Activated CD4-positive, alpha-beta T cell treated with anti-CD3 and anti-CD28 coated beads, Interleukin-2, amount 50 U/mL, for 48 hours (primary cell): ENCODE measurements at regions not wholly inside any gene's neighbourhood (a gene's known extent, or its start where the extent isn't known, plus 50 kb on each side); places are given as distances from the start of the nearest gene placed in this dataset.

Source experiments
- DNase-seq, 2 experiments: peaks; one replicate each; pipeline ENCODE4 v3.0.0-alpha.2; 2020

DNA sequence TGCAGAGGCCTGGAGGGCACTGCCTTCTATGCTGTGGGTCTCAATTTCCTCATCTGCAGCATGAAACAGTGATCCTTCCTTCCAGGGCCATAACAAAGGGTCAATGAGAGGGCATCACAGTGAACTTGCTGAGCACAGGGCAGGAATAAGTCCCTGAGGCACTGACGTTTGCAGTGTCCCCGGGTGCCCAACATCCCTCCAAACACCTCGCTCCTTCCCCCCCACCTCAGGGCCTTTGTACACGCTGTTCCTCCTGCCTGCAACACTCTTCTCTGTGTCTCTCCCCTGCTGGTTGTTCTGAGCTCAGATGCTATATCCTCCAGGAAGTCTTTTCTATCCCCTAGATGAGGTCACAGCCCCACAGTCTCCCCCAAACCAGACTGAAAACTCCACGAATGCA is 59.7 kb upstream of the TCF20 start:
- no peak for DNase-seq

DNA sequence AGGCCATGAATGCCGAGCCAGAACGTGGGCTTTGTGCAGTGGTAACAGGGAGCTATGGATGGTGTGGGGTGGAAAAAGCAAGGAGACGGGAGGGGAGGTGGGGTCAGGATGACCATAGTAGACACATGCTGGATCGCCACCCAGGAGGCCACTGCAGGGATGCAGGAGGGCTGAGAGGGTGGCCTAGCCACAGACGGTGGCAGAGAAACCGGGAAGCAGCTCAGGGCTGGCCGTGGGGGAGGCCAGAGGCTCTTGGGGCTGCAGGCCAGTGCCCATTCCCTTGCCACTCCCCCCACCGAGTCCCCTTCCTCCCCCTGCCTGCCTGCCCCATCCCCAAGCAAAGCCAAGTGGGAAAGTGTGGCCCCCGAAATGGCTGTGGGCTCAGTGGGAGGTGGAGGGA is 59.1 kb upstream of the TCF20 start:
- DNase-seq = no peak

DNA sequence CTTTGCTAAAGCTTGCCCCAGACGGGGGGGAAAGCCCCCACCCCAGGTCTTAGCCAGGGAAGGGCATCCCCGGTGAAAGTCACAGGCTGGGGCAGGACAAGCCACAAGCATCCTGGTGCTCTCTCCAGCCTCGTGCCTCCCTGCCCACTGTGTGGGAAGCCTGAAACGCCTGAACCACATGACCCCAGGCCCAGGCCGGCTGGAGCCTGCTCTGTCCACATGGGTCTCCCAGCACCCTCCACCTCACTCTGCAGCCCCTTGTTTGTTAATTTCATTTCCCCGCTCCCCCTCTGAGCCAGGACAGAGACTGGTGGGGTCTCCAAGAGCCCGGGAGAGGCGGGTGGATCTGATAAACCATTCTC is 58.3 kb upstream of the TCF20 start:
- DNase-seq = no peak

DNA sequence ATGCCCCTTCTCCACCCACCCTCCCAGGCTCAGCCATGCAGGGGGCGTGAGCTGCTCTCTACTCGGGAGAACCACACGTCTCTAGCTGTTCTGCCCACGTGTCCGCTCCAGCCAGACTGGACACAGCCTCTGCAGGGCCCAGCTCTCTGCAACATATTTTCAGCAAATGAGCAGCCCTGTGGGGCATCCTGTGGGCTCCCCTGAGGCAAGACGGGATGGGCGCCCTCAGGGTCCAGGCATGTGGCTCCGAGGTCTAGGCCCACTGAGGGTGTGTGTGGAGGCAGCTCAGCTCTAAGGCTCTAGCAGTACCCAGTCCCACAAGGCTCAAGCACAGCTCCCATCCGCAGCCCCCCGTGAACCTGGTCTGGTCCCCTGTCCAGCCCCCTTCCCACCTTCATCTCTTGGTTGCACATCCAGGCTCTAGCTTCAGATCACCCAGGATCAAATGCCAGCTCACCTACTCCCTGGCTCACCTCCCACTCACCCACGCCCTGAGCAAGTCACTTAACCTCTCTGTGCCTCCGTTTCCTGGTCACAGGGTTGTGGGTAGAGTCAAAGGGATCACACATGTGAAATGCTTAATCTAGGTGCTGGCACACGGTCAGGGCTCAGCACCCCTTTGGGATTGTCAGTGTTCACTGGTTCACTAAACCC is 57.8 kb upstream of the TCF20 start:
- DNase-seq = peak in 1 of 2 experiments; percentile 43

DNA sequence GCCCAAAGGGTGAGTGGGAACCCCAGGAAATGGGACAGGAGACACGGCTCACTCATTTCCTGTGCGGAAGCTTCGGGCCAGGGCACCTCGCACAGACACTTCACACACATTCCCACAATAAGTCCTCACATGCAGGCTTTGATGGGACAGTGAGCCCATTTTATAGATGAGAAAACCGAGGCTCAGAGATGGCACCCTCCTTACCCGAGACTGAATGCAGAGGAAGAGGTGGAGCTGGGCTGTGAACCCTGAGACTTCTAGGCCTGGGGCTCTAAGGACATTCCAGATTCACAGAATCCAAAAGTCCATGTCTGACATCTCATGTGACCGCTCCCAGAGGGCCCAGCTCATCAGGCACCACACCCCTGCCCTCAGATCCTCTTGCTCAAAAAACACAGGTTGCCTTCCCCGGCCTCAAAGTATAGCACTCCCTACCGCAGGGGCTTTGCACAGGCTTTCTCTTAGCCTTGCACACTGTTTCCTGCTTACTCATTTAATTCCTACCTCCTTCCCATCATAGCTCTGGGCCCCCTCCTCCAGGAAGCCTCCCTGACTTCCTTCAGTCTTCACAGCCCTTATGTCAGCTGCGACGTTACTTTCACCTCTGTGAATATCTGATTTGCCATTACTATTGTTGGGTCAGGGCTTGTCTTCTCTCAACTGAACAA is 57.1 kb upstream of the TCF20 start:
- DNase-seq = no peak

DNA sequence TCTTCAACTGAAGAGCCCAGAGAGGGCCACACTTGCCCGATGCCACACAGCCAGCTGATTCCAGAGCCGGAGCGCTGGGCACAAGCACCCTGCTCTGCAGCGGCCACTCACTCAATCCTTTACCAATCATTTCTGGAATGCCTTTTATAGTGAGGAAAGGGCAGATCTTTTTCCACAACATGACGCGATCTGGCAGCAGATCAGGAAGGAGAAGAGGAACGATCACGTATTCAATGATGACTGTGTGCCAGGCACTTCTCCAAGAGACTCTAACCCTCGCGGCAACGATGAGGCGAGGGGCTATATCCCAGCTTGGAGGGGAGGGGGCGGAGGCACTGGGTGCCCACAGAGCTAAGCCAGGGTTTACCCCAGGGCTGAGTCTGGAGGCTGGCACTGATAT is 56.3 kb upstream of the TCF20 start:
- DNase-seq = no peak

DNA sequence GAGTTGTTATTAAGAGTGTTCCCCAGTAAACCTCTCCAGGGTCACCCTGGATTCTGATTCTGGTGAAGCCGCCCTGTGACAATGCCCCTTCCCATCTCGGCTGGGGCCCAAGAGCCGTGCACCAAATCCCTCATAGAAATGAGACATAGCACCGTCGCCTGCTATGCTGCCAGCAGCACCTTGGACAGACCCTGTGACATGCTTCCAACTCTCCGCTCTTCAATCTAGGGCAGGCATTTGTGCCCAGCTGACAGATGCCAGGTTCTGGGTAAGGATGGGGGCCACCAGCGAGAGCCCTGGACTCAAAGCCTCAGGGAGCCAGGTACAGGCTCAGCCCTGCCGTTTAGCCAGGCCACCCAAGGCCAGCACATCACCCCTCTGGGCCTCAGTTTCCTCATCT is 55.8 kb upstream of the TCF20 start:
- no peak for DNase-seq

DNA sequence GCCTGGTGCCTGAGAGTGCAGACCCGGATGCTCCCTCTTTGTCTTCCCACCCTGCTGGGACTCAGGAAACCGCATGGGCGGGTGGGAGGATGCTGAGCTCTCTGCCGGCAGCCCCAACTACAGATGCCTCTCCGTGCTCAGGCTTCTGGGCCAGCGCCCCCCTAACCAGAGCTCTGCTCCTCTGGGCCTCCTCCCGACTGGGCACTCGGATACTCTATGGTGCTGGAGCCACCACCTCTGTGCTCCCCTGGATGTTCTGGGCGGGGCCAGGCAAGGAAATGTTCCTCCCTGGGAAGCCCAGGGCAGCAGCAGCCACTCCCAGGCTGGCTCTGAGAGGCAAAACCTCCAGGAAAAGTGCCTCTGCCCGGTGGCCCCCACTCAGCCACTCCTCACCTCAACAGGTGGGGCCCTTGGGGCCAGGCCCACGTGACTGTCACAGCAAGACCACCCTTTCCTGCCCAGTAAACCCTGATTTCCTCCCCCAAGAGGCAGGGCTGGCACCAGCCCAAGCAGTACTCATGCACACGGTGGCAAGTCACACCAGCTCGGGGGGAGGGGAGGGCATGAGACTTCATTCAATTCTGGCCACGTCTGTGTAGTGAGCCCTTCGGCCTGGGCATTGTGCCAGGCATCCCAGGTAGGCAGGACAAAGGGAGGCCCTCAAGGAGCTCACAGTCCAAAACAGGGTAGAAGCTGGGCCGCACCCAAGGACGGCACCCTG is 54.7 kb upstream of the TCF20 start:
- no peak for DNase-seq

DNA sequence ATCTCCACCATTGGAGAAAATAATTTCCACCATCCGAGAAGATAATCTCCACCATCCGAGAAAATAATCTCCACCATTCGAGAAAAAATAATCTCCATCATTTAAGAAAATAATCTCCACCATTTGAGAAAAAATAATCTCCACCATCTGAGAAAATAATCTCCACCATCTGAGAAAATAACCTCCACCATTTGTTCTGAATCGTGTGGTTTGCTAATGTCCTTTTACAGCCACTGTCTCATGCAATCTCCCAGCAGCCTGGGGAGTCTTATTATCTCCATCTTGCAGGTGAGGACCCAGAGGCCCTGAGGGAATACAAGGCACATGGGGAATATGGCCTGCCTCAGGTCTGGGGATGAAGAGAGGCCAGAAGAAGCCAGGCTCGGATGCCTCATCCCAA is 54.1 kb upstream of the TCF20 start:
- no peak for DNase-seq

DNA sequence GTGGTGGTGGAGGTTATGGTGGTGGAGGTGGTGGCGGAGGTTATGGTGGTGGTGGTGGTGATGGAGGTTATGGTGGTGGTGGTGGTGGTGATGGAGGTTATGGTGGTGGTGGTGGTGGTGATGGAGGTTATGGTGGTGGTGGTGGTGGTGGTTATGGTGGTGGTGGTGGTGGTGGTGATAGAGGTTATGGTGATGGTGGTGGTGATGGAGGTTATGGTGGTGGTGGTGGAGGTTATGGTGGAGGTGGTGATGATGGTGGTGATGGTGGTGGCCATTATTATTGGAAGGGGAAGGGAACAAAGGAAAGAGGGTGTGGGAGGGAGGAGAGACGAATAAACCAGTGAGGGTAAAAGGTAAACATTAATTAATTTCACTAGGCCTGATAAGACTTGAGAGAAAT is 53.5 kb upstream of the TCF20 start:
- no peak for DNase-seq

DNA sequence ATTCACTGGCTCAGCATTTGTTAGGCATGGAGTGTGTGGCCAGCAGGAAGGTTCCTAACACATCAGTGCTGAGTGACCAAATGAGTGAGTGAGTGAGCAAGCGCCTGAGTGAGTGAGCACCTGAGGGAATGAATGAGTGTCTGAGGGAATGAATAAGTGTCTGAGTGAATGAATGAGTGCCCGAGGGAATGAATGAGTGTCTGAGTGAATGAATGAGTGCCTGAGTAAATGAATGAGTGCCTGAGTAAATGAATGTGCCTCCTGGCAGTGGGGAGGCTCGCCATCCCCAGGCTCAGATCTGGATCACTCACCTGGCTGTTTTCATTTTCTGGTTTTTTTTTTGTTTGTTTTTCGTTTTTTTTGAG is 52.1 kb upstream of the TCF20 start:
- no peak for DNase-seq

DNA sequence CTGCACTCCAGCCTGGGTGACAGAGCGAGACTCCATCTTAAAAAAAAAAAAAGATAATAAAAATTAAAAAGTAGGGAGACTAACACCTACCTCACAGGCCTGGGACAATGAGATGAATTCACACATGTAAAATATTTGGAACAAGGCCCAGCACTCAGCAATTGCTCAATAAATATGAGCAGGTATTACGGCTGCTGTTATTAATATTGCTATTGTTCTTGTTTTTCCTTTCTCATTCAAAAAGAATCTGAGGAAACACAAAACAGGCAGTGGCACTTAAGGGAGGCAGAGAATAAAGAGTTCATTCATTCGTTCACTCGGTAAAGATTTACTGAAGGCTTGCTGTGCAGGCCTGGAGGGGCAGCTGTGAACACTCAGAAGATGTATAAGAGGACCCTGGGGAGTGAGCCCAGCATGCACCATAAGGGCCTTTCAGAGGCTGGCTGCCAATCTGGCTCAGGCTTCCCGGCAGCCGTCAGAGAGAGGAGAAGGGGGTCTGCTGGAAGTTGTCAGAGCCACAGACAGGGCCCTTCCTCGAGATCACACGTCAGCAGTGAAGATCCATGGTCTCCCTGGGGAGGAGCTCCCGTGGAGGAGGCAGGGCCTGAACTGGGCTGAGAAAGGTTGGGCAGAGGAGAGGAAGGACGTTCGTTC is 51.6 kb upstream of the TCF20 start:
- no peak for DNase-seq

DNA sequence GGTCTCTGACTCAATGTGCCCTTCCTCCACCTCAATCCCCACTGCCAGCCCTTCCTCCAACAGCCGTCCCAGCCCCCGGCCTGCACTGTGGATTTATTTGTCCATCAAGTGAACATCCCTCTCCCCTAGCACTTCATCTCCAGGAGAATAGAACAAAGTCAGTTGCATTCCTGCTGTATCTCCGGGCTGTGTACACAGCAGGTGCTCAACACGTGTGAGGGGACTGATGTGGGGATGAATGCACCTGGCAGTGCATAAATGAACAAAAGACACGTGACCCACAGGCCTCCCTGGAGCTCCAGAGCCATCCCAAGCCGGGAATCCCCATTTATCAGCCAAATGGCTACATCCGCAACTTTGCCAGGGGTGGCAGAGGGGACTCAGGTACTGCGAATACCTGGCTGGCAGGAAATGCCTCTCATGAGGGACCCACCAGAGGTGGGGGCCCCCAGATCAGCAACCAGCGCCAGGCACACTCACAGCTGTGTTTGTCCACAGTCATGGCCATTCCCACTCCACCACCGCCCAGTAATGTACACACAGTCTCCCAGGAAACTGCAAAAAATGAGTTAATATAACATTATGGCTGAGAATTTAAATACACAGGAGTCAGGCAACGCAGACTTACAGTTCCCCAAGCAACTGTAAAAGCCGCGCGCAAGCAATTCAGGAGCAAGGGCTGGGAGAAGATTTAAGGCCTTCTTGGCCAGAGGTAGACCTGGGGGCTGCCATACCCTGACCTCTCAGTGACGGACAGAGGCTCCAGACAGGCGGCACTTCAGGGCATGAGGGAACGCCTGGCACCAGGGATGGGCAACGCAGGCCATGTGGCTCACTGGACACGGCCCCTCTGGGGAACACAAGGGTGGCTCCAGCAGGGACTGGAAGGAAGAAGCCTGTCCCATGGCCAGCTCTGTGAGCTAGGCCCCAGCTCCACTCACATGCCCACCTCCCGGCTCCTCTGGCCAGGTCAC is 50.3 kb upstream of the TCF20 start:
- no peak for DNase-seq
